ENCODE measurements at regions not wholly inside any gene's neighbourhood (a gene's known extent, or its start where the extent isn't known, plus 50 kb on each side); places are given as distances from the start of the nearest gene placed in this dataset.

DNA sequence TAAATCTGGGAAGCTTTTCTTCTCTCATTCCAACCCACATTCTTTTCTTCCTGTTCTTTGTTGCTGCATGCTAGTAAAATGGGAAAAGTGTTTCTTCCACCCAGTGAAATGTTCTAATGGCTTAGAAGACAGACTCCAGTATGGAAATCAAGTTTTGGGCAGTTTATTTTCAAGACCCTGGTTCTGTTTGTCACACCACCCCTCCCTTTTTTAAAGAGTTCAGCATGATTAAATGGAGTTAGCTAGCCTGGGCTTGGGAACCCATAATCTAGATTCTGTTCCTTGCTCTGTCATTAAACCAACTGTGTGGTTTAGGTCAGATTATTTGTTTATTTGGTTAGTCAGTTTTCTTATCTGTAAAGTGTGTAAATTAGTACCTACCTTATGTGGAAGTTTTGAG lies 151.8 kb upstream of the NT5C1B start:
- Histone ChIP-seq H3K9ac (ENCODE audit: low read depth in 1 of 2, low read length in 2 of 2) (no peak overlapping the region), H3K27me3 (ENCODE audit: control insufficient read depth in 4 of 4, insufficient read depth in 4 of 4, low read length in 3 of 4) (no peaks in the 10 kb centered on the region), H3K9me3 (ENCODE audit: control insufficient read depth in 4 of 4, low read length in 3 of 4) (no peaks in the 10 kb centered on the region), H3K4me1 (ENCODE audit: control insufficient read depth in 4 of 4, insufficient read depth in 4 of 4, low read length in 3 of 4) (no peaks in the 10 kb centered on the region), H3K4me3 (ENCODE audit: low read depth in 1 of 3, low read length in 3 of 3) (no peak overlapping the region), H3K27ac (ENCODE audit: low read depth in 1 of 2, low read length in 2 of 2) (no peak overlapping the region), H3K36me3 (ENCODE audit: control insufficient read depth in 4 of 4, insufficient read depth in 3 of 4, low read depth in 1 of 4, low read length in 3 of 4) (no peaks in the 10 kb centered on the region)
- no peak for TF ChIP-seq HNF4A (conservative IDR thresholded peaks at IDR 0.05)
- no peak for TF ChIP-seq FOXA2 (IDR thresholded peaks at IDR 0.05)
- TF ChIP-seq, protein P1, sequence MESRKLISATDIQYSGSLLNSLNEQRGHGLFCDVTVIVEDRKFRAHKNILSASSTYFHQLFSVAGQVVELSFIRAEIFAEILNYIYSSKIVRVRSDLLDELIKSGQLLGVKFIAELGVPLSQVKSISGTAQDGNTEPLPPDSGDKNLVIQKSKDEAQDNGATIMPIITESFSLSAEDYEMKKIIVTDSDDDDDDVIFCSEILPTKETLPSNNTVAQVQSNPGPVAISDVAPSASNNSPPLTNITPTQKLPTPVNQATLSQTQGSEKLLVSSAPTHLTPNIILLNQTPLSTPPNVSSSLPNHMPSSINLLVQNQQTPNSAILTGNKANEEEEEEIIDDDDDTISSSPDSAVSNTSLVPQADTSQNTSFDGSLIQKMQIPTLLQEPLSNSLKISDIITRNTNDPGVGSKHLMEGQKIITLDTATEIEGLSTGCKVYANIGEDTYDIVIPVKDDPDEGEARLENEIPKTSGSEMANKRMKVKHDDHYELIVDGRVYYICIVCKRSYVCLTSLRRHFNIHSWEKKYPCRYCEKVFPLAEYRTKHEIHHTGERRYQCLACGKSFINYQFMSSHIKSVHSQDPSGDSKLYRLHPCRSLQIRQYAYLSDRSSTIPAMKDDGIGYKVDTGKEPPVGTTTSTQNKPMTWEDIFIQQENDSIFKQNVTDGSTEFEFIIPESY (IDR thresholded peaks at IDR 0.05) = no peak
- TF ChIP-seq, protein P2, sequence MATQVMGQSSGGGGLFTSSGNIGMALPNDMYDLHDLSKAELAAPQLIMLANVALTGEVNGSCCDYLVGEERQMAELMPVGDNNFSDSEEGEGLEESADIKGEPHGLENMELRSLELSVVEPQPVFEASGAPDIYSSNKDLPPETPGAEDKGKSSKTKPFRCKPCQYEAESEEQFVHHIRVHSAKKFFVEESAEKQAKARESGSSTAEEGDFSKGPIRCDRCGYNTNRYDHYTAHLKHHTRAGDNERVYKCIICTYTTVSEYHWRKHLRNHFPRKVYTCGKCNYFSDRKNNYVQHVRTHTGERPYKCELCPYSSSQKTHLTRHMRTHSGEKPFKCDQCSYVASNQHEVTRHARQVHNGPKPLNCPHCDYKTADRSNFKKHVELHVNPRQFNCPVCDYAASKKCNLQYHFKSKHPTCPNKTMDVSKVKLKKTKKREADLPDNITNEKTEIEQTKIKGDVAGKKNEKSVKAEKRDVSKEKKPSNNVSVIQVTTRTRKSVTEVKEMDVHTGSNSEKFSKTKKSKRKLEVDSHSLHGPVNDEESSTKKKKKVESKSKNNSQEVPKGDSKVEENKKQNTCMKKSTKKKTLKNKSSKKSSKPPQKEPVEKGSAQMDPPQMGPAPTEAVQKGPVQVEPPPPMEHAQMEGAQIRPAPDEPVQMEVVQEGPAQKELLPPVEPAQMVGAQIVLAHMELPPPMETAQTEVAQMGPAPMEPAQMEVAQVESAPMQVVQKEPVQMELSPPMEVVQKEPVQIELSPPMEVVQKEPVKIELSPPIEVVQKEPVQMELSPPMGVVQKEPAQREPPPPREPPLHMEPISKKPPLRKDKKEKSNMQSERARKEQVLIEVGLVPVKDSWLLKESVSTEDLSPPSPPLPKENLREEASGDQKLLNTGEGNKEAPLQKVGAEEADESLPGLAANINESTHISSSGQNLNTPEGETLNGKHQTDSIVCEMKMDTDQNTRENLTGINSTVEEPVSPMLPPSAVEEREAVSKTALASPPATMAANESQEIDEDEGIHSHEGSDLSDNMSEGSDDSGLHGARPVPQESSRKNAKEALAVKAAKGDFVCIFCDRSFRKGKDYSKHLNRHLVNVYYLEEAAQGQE (IDR thresholded peaks at IDR 0.05) = no peak
- TF ChIP-seq GABPA (IDR thresholded peaks at IDR 0.05 in 1 of 2, conservative IDR thresholded peaks at IDR 0.05 in 1 of 2) = no peak
- DNase-seq (ENCODE audit: low spot score) = no peak

DNA sequence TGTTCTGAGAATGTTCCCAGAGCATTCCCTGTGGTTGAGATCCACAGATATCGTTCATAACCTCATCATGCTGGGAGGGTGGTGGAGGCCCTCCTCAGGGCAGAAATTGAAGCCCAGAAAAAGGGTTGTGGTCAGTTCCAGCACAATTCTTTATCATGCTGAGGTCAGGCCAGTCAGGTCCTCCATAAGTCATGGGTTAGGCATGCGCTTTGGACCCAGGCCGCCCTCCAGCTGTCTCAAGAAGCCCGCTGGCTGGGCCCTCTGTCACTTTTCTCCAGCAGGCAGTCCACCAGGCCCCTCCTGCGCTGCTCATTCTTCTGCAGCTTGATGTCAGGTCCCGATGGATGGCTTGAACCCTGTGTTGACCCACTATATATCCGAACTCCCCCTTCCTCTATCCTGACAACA lies 151.1 kb upstream of the NT5C1B start:
- no peak overlapping the region for H3K4me3 ChIP-seq (ENCODE audit: low read depth in 1 of 3, low read length in 3 of 3)
- WGBS = 96% methylated on average over 7 of the region's 7 CpGs
- TF ChIP-seq, protein P2 (IDR thresholded peaks at IDR 0.05) = no peak
- no peak for TF ChIP-seq FOXA1 (IDR thresholded peaks at IDR 0.05)
- no peak for TF ChIP-seq HNF4A (conservative IDR thresholded peaks at IDR 0.05)
- TF ChIP-seq GABPA (IDR thresholded peaks at IDR 0.05 in 1 of 2, conservative IDR thresholded peaks at IDR 0.05 in 1 of 2) = no peak
- no peak for TF ChIP-seq RAD21 (IDR thresholded peaks at IDR 0.05)
- TF ChIP-seq JUND (IDR thresholded peaks at IDR 0.05) = no peak
- TF ChIP-seq, protein P1 (IDR thresholded peaks at IDR 0.05) = no peak
- TF ChIP-seq, protein P3, sequence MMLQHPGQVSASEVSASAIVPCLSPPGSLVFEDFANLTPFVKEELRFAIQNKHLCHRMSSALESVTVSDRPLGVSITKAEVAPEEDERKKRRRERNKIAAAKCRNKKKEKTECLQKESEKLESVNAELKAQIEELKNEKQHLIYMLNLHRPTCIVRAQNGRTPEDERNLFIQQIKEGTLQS (IDR thresholded peaks at IDR 0.05) = no peak
- TF ChIP-seq, protein P4, sequence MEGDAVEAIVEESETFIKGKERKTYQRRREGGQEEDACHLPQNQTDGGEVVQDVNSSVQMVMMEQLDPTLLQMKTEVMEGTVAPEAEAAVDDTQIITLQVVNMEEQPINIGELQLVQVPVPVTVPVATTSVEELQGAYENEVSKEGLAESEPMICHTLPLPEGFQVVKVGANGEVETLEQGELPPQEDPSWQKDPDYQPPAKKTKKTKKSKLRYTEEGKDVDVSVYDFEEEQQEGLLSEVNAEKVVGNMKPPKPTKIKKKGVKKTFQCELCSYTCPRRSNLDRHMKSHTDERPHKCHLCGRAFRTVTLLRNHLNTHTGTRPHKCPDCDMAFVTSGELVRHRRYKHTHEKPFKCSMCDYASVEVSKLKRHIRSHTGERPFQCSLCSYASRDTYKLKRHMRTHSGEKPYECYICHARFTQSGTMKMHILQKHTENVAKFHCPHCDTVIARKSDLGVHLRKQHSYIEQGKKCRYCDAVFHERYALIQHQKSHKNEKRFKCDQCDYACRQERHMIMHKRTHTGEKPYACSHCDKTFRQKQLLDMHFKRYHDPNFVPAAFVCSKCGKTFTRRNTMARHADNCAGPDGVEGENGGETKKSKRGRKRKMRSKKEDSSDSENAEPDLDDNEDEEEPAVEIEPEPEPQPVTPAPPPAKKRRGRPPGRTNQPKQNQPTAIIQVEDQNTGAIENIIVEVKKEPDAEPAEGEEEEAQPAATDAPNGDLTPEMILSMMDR (IDR thresholded peaks at IDR 0.05; ENCODE audit: low read depth, low read length, missing input control) = no peak
- TF ChIP-seq RXRA (IDR thresholded peaks at IDR 0.05) = no peak
- no peak for TF ChIP-seq TAF1 (conservative IDR thresholded peaks at IDR 0.05)
- TF ChIP-seq FOXA2 (IDR thresholded peaks at IDR 0.05) = no peak
- TF ChIP-seq NR2F2 (IDR thresholded peaks at IDR 0.05) = no peak
- no peak for TF ChIP-seq YY1 (IDR thresholded peaks at IDR 0.05)
- no peak for TF ChIP-seq HNF4G (IDR thresholded peaks at IDR 0.05)
- no peak for TF ChIP-seq EGR1 (IDR thresholded peaks at IDR 0.05; ENCODE audit: low read depth in 2 of 2)
- TF ChIP-seq, protein P5, sequence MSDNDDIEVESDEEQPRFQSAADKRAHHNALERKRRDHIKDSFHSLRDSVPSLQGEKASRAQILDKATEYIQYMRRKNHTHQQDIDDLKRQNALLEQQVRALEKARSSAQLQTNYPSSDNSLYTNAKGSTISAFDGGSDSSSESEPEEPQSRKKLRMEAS (IDR thresholded peaks at IDR 0.05) = no peak
- no peak for TF ChIP-seq SP1 (IDR thresholded peaks at IDR 0.05)
- no peaks in the 10 kb centered on the region for H3K36me3 ChIP-seq (ENCODE audit: control insufficient read depth in 4 of 4, insufficient read depth in 3 of 4, low read depth in 1 of 4, low read length in 3 of 4)
- H3K27ac ChIP-seq (ENCODE audit: low read depth in 1 of 2, low read length in 2 of 2) = no peak overlapping the region
- H3K9ac ChIP-seq (ENCODE audit: low read depth in 1 of 2, low read length in 2 of 2) = no peak overlapping the region
- DNase-seq (ENCODE audit: low spot score) = no peak
- H3K9me3 ChIP-seq (ENCODE audit: control insufficient read depth in 4 of 4, low read length in 3 of 4) = no peaks in the 10 kb centered on the region
- H3K27me3 ChIP-seq (ENCODE audit: control insufficient read depth in 4 of 4, insufficient read depth in 4 of 4, low read length in 3 of 4) = no peaks in the 10 kb centered on the region
- no peaks in the 10 kb centered on the region for H3K4me1 ChIP-seq (ENCODE audit: control insufficient read depth in 4 of 4, insufficient read depth in 4 of 4, low read length in 3 of 4)

Data from liver (tissue), 8 donors.